ENCODE measurements at regions not wholly inside any gene's neighbourhood (a gene's known extent, or its start where the extent isn't known, plus 50 kb on each side); places are given as distances from the start of the nearest gene placed in this dataset.
A peak's percentile ranks its signal among the peaks of the same experiment; 100 is the strongest.

DNA sequence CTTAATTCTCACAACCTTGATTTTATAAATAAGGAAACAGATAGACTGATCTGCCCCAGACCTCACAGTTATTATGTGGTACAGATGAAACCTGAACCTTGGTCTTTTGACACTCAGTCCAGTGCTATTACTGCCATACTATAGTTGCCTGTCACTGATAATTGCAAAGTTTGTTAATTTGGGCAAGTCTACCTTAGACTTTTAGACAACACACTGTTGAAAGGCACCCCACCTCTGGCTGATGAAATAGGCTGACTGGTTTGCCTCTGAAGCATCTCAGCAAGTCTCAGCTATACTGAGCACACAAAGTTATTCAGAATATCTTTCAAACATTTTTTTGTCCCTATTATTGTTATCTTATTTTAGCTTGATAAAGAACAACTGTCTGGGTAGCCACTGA lies 53.1 kb upstream of the MAP4 start:
- intact Hi-C loops (cut with micrococcal nuclease), result no loop called here
- POLR2A ChIA-PET (ENCODE audit: unreplicated experiment), result interaction anchor here (0.8 kb wide), 1 partner anchor 18 kb away, joined by 3 read pairs; no protein-coding TSS in a partner anchor
- ATAC-seq (ENCODE audit: low read depth), result peak; percentile 25

More for the DNA sequence above, 53.1 kb upstream of the MAP4 start:
- H3K4me3 ChIP-seq (ENCODE audit: insufficient read depth, low read depth, low read length), result no peak overlapping the region
- H3K9ac ChIP-seq (ENCODE audit: low read depth, low read length), result peak overlapping the region; percentile 10; the same call in 1 of the 2 replicates
- H3K4me2 ChIP-seq (ENCODE audit: low read depth, low read length), result peak overlapping the region; percentile 55; the same call in 1 of the 2 replicates
- CTCF ChIA-PET, result no interaction called here
- no peak overlapping the region for H4K5ac ChIP-seq (ENCODE audit: low read depth, low read length)
- H3K27me3 ChIP-seq (ENCODE audit: control insufficient read depth, insufficient read depth, low read length), result no peaks in the 10 kb centered on the region
- no peak overlapping the region for H2BK20ac ChIP-seq (ENCODE audit: low read depth, low read length)
- peaks cover 6 to 63% of the 10 kb centered on the region in 2 experiments; a peak in 3 of 4 replicates for H3K79me1 ChIP-seq (ENCODE audit: low read depth in 1 of 2, low read length in 2 of 2)
- peaks cover 25% of the 10 kb centered on the region for H3K9me1 ChIP-seq (ENCODE audit: insufficient read depth, low read length)
- no peaks in the 10 kb centered on the region for H3K9me3 ChIP-seq (ENCODE audit: control insufficient read depth, insufficient read depth, low read length)
- H2AK9ac ChIP-seq (replicated peaks; ENCODE audit: low read depth, low read length, poor library complexity), result no peak overlapping the region
- H2AK5ac ChIP-seq (ENCODE audit: low read depth, low read length), result no peak overlapping the region
- peak overlapping the region; percentile 65; the same call in 1 of the 2 replicates for H4K91ac ChIP-seq (ENCODE audit: insufficient read depth, low read depth, low read length)
- BruUV-seq (replicated peaks), result no TSS peak
- in situ Hi-C loops (cut with MboI; ENCODE audit: low sequenced_read_pairs) (no loop called here), dilution Hi-C loops (cut with HindIII; ENCODE audit: low sequenced_read_pairs, unreplicated experiment) (no loop called here)
- H3K4ac ChIP-seq (ENCODE audit: low read depth, low read length), result peak overlapping the region; percentile 34; the same call in 1 of the 2 replicates
- peak overlapping the region; percentile 54; the same call in 1 of the 2 replicates for H3K23ac ChIP-seq (ENCODE audit: low read depth, low read length)
- peaks cover 8% of the 10 kb centered on the region for H3K36me3 ChIP-seq (ENCODE audit: control insufficient read depth, insufficient read depth, low read length)
- peaks cover 12% of the 10 kb centered on the region for H3K4me1 ChIP-seq (ENCODE audit: control insufficient read depth, insufficient read depth, low read length)
- peak overlapping the region; percentile 37; the same call in 1 of the 2 replicates for H3K18ac ChIP-seq (ENCODE audit: low read depth, low read length)
- no peak overlapping the region for H2AFZ ChIP-seq (replicated peaks; ENCODE audit: low read length, poor library complexity)
- H3K56ac ChIP-seq (ENCODE audit: extremely low read depth, insufficient read depth, low read length), result no peak overlapping the region; the same call in 1 of the 2 replicates
- no peak overlapping the region for H3K14ac ChIP-seq (replicated peaks; ENCODE audit: low read depth, low read length)
- H4K8ac ChIP-seq (ENCODE audit: low read depth in 2 of 2, low read length in 2 of 2), result peak overlapping the region in 1 of 2 experiments; percentile 77; a peak in 1 of 4 replicates
- H2BK120ac ChIP-seq (ENCODE audit: low read depth, low read length), result no peak overlapping the region
- DNase-seq, result no peak
- no peak overlapping the region for H2BK15ac ChIP-seq (ENCODE audit: low read depth, low read length)
- TF ChIP-seq, protein P1, sequence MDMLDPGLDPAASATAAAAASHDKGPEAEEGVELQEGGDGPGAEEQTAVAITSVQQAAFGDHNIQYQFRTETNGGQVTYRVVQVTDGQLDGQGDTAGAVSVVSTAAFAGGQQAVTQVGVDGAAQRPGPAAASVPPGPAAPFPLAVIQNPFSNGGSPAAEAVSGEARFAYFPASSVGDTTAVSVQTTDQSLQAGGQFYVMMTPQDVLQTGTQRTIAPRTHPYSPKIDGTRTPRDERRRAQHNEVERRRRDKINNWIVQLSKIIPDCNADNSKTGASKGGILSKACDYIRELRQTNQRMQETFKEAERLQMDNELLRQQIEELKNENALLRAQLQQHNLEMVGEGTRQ (IDR thresholded peaks at IDR 0.05; ENCODE audit: low read depth, low read length), result no peak
- TF ChIP-seq RAD21 (IDR thresholded peaks at IDR 0.05; ENCODE audit: low read length), result no peak
- no peak for TF ChIP-seq MXI1 (IDR thresholded peaks at IDR 0.05; ENCODE audit: borderline replicate concordance, low read depth, low read length)
- TF ChIP-seq NFE2L2 (IDR thresholded peaks at IDR 0.05; ENCODE audit: low read depth, low read length), result no peak
- no peak for TF ChIP-seq BHLHE40 (IDR thresholded peaks at IDR 0.05; ENCODE audit: low read depth, low read length)
- TF ChIP-seq CHD1 (IDR thresholded peaks at IDR 0.05; ENCODE audit: low read depth, low read length), result no peak
- TF ChIP-seq POLR2A (IDR thresholded peaks at IDR 0.05; ENCODE audit: low read depth, low read length), result no peak
- TF ChIP-seq CTCF (conservative IDR thresholded peaks at IDR 0.05; ENCODE audit: low read depth, low read length), result no peak
- H3K27ac ChIP-seq (ENCODE audit: insufficient read depth, low read length), result peak overlapping the region; percentile 40; the same call in 1 of the 2 replicates
- H4K20me1 ChIP-seq (ENCODE audit: insufficient read depth, low read length), result peaks cover 98% of the 10 kb centered on the region
- peak overlapping the region; percentile 65 for H2BK5ac ChIP-seq (ENCODE audit: low read depth, low read length, poor library complexity, severe bottlenecking)

Measured in IMR-90 (cell line).